Cardiac fibroblast (primary cell): ENCODE measurements at regions not wholly inside any gene's neighbourhood (a gene's known extent, or its start where the extent isn't known, plus 50 kb on each side); places are given as distances from the start of the nearest gene placed in this dataset.

Experiments used
- DNase-seq, 2 donors: peaks; one replicate each; pipeline versions ENCODE4 v3.0.0 to v3.0.0-alpha.2; 2010; ENCODE audit warnings: low read depth in 2 of 2
- H3K4me3 ChIP-seq, 2 donors: replicated peaks in 1 of 2; 1 replicate in 1 of 2; 2 replicates in 1 of 2; pipeline ENCODE4 v1.5.1; 2011; ENCODE audit warnings: low read depth in 2 of 2, low read length in 2 of 2, mild to moderate bottlenecking in 2 of 2, moderate library complexity in 1 of 2
- CTCF ChIP-seq: IDR thresholded peaks from one replicate; pipeline ENCODE4 v1.5.1; 2011; ENCODE audit warnings: low read depth, mild to moderate bottlenecking, low read length, inconsistent platforms

DNA sequence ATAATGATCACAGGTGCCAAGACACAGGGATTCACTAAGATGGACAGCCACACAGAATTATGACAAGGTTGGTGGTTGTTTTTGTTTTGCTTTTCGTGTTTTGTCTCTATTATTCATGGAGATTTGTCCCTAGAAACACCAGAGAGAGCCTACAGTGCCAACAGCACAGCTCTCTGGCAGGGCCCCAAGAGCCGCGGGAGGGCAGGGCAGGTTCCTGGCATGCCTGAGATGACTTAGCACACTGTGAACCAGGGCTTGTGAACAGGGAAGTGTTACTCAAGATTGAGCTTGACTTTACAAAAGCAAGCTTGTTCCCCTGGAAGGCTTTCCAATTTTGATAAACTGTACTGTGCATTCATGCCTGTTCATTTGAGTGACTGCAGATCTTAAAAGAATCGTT is 437.4 kb upstream of the SALL3 start:
- no peak overlapping the region for H3K4me3 ChIP-seq
- peak in 1 of 2 donors; percentile 13 for DNase-seq
- no peak for TF ChIP-seq CTCF

DNA sequence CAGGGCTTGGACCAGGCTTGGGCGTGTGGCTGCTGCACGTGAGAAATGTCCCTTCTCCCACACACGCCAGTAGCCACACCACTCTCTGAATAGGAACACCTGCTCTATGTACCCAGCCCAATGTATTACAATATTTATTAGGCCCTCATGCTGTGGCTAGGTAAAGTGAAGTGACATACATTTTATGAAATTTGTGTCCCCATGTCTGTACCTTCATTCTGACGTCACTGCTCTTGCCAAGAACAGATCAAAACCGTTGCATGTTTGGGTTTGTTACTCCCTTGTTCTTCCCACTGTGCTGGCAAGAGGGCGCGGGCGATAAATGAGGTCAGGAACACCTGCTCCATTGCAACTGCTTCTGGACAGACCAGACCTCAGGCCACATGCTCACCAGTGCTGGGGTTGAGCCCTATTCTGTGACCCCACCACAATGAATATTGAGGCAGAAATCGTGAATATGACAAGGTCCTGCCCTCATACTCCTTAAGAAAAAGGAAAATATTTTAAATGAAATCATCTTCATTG is 436.4 kb upstream of the SALL3 start:
- TF ChIP-seq CTCF: no peak
- H3K4me3 ChIP-seq: no peak overlapping the region
- DNase-seq: no peak

GRCh38 chr18:78546281-78546680 is 433.3 kb upstream of the SALL3 start:
- TF ChIP-seq CTCF: no peak
- H3K4me3 ChIP-seq: no peak overlapping the region
- DNase-seq: no peak

GRCh38 chr18:78547817-78548216 is 431.8 kb upstream of the SALL3 start:
- DNase-seq: no peak
- TF ChIP-seq CTCF: no peak
- no peak overlapping the region for H3K4me3 ChIP-seq

GRCh38 chr18:78548261-78549058 is 431.2 kb upstream of the SALL3 start:
- TF ChIP-seq CTCF: no peak
- no peak for DNase-seq
- H3K4me3 ChIP-seq: no peak overlapping the region

DNA sequence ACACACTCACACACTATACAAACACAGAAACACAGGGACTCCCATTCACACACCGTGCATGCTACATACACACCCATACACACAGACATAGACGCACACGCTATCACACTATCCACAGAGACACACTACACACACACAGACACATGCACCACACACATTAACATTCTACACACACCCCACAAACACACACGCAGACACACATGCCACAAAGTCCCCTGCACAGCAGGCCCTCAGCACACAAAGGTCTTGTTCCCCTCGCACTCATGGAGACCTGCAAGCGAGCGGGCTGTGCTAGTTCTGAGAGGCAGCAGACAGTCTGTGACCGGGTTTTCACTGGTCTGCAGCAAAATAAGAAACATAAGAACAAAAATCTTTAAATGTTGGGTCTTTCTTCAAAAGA is 429.6 kb upstream of the SALL3 start:
- H3K4me3 ChIP-seq: no peak overlapping the region
- no peak for DNase-seq

More for the DNA sequence above, 429.6 kb upstream of the SALL3 start:
- no peak for TF ChIP-seq CTCF
